ENCODE measurements at regions not wholly inside any gene's neighbourhood (a gene's known extent, or its start where the extent isn't known, plus 50 kb on each side); places are given as distances from the start of the nearest gene placed in this dataset.

DNA sequence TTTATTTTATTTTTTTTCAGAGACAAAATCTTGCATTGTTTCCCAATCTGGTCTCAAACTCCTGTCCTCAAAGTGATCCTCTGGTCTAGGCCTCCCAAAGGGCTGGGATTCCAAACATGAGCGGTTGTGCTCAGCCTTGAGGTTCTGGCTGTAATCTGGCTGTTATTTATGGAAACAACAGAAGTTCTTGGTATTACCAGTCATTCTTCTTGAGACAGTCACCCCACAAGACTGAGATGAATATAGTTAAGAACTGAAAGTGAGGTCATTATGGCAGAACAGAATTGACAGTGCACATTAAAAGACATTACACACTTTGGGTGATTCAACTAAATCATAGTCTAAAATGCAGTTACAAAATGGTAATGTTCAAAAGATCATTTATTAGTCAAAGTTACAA lies 719.5 kb downstream of the ZWINT start:
- H3K9me3 ChIP-seq = no peaks in the 10 kb centered on the region
- H3K4me3 ChIP-seq = no peak overlapping the region
- no peaks in the 10 kb centered on the region for H3K4me1 ChIP-seq (ENCODE audit: control insufficient read depth in 1 of 2, low read depth in 2 of 2)
- TF ChIP-seq, protein P1, sequence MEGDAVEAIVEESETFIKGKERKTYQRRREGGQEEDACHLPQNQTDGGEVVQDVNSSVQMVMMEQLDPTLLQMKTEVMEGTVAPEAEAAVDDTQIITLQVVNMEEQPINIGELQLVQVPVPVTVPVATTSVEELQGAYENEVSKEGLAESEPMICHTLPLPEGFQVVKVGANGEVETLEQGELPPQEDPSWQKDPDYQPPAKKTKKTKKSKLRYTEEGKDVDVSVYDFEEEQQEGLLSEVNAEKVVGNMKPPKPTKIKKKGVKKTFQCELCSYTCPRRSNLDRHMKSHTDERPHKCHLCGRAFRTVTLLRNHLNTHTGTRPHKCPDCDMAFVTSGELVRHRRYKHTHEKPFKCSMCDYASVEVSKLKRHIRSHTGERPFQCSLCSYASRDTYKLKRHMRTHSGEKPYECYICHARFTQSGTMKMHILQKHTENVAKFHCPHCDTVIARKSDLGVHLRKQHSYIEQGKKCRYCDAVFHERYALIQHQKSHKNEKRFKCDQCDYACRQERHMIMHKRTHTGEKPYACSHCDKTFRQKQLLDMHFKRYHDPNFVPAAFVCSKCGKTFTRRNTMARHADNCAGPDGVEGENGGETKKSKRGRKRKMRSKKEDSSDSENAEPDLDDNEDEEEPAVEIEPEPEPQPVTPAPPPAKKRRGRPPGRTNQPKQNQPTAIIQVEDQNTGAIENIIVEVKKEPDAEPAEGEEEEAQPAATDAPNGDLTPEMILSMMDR (IDR thresholded peaks at IDR 0.05) = no peak
- no peak overlapping the region for H3K27ac ChIP-seq
- ATAC-seq (ENCODE audit: insufficient number of reproducible peaks, low FRiP score, low read depth) = no peak
- no peaks in the 10 kb centered on the region for H3K27me3 ChIP-seq (replicated peaks; ENCODE audit: insufficient read depth)
- no peaks in the 10 kb centered on the region for H3K36me3 ChIP-seq
- DNase-seq (ENCODE audit: low spot score) = no peak

DNA sequence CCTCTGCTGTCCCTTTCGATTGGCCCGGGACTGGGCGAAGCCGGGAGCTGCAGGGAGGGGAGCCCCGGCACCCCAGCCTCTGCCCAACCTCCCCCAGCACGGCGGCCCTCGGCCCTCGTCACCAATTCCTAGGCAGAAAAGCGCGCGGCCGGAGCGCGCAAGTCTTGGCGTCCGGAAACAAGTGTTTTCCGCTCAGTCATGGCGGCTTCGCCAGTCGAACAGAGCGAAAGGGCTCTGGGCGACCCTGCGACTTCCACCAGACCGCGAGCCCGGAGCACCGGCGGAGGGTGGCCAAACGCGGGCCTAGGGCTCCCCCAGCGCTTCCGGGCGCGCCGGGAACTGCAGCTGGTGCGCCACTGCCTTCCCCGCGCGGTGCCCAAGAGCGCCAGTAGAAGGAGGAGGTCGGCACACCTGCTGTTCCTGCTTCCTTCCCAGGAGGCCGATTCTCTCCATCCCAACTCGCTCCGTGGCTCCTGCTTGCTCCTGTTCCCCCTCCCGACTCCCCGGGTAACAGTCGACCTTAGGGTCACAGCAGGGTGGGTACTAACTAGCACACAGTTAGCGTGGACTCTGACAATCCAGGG lies 729.9 kb downstream of the ZWINT start:
- DNase-seq (ENCODE audit: low spot score) (no peak), ATAC-seq (ENCODE audit: insufficient number of reproducible peaks, low FRiP score, low read depth) (no peak)
- H3K27ac ChIP-seq = no peak overlapping the region

DNA sequence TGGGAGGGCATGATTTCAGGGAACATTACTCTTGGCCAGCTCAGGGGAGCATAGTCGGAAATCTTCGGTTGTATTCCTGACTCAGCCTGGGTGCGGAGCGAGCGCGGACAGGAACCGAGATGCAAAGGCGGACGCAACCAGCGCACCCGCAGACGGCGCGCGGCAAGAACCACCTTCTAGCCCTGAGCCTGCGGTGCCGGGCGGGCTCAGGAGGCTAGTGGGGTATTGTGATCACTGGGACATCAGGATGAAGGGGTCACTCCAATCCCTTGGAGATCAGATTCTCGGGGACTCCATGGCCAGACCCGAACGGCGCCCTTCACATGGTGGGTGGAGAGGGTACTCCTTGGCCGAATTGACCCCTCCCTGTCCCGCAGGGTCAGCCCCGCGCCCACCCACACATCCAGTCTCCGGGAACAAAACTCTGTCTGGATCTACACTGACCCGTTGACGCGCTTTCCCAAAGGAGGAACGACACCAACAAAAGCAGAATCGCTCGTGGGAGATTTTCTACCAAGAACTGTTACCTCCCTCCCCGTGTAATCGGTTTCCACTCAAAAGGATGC lies 730.5 kb downstream of the ZWINT start:
- Histone ChIP-seq H3K27ac (no peak overlapping the region), H3K4me3 (peak overlapping the region; percentile 67), H3K36me3 (no peaks in the 10 kb centered on the region), H3K9me3 (no peaks in the 10 kb centered on the region), H3K4me1 (ENCODE audit: control insufficient read depth in 1 of 2, low read depth in 2 of 2) (no peaks in the 10 kb centered on the region), H3K27me3 (replicated peaks; ENCODE audit: insufficient read depth) (no peaks in the 10 kb centered on the region)
- DNase-seq (ENCODE audit: low spot score) (no peak), ATAC-seq (ENCODE audit: insufficient number of reproducible peaks, low FRiP score, low read depth) (peak; percentile 24)
- TF ChIP-seq, protein P1 (IDR thresholded peaks at IDR 0.05) = no peak

More for the DNA sequence above, 729.9 kb downstream of the ZWINT start:
- Histone ChIP-seq H3K27me3 (replicated peaks; ENCODE audit: insufficient read depth) (no peaks in the 10 kb centered on the region), H3K4me3 (peak overlapping the region; percentile 67), H3K36me3 (no peaks in the 10 kb centered on the region), H3K4me1 (ENCODE audit: control insufficient read depth in 1 of 2, low read depth in 2 of 2) (no peaks in the 10 kb centered on the region), H3K9me3 (no peaks in the 10 kb centered on the region)
- TF ChIP-seq, protein P1 (IDR thresholded peaks at IDR 0.05) = peak; percentile 34

DNA sequence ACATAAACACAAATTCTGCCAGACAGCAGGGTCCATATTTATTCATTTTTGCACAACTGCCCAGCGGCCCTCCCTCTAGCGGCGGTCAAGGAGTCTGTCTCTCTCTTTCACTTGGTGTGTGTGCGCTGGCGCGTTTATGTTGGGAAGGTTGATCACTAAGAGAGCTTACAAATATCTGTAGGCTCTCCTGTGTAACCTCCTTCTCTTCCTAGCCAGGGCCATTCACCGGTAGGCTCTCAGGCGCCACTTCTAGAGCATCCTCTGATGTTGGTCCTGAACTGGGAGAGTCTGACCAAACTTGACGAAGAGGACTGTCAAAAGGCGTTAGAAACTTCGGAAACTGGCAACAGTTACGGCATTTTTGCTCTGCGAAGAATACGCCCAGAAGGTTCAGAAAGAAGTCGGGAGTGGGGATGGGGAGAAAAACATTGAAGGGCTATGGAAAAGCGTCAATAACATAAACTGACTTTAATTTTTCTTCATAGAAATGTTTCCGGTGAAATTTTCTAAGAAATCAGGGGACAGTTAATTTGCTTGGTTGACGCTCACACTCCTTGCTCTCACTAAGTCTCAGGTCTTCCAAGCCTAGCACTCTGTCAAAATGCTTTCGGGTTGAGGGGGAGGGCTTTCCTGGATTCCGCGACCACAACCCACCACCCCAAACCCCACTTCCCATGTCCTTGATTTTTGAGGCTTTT lies 731.1 kb downstream of the ZWINT start:
- no peaks in the 10 kb centered on the region for H3K9me3 ChIP-seq
- no peaks in the 10 kb centered on the region for H3K27me3 ChIP-seq (replicated peaks; ENCODE audit: insufficient read depth)
- TF ChIP-seq, protein P1 (IDR thresholded peaks at IDR 0.05) = no peak
- peak overlapping the region; percentile 67 for H3K4me3 ChIP-seq
- H3K36me3 ChIP-seq = no peaks in the 10 kb centered on the region
- no peak overlapping the region for H3K27ac ChIP-seq
- H3K4me1 ChIP-seq (ENCODE audit: control insufficient read depth in 1 of 2, low read depth in 2 of 2) = no peaks in the 10 kb centered on the region
- no peak for DNase-seq (ENCODE audit: low spot score)
- ATAC-seq (ENCODE audit: insufficient number of reproducible peaks, low FRiP score, low read depth) = no peak

DNA sequence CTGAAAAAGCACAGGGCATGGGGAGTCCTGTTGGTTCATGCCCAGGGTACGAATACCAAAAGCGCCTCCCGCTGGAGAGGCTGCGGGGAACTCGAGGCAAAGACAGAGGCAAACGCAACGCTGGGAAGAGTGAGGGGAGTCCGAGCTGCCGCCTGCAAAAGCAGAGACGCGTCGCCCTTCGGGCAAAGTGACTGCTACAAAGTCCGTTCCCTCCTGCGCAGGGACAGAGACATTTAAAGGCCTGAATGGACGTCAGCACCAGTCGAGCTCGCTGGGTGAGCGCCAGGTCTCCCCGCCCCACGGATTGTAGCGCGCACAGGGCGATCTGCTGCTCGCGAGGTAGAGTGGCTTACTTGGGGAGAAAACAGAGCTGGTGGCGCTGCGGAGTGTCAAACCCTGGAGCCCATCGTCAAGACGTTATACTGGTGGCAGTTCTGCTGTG lies 732.8 kb downstream of the ZWINT start:
- ATAC-seq (ENCODE audit: insufficient number of reproducible peaks, low FRiP score, low read depth) (no peak), DNase-seq (ENCODE audit: low spot score) (no peak)
- TF ChIP-seq, protein P1 (IDR thresholded peaks at IDR 0.05) = no peak
- no peaks in the 10 kb centered on the region for H3K36me3 ChIP-seq
- H3K4me1 ChIP-seq (ENCODE audit: control insufficient read depth in 1 of 2, low read depth in 2 of 2) = no peaks in the 10 kb centered on the region
- no peak overlapping the region for H3K4me3 ChIP-seq
- no peaks in the 10 kb centered on the region for H3K9me3 ChIP-seq
- no peaks in the 10 kb centered on the region for H3K27me3 ChIP-seq (replicated peaks; ENCODE audit: insufficient read depth)
- H3K27ac ChIP-seq = no peak overlapping the region
